RWPE2 (cell line): ENCODE measurements at regions not wholly inside any gene's neighbourhood (a gene's known extent, or its start where the extent isn't known, plus 50 kb on each side); places are given as distances from the start of the nearest gene placed in this dataset.

Experiments used
- ATAC-seq: fragments of 200-7000 bp; cut with Tn5 transposase; 3 replicates; pipeline ENCODE4 v1.9.1; 2021; ENCODE audit warnings: low read depth
- DNase-seq: peaks from one replicate; pipeline ENCODE4 v3.0.0-alpha.2; 2020; ENCODE audit warnings: low spot score
- H3K27ac ChIP-seq: fragments of 450-650 bp; 2 replicates; pipeline ENCODE4 v1.5.1; 2017; ENCODE audit warnings: mild to moderate bottlenecking; ENCODE audit not compliant: poor library complexity, severe bottlenecking
- H3K27me3 ChIP-seq: fragments of 250-450 bp; sonication (Bioruptor Pico); 2 replicates; pipeline ENCODE4 v1.5.1; 2021; ENCODE audit warnings: mild to moderate bottlenecking, moderate library complexity; ENCODE audit not compliant: insufficient read depth, poor library complexity, severe bottlenecking
- H3K36me3 ChIP-seq: fragments of 250-450 bp; sonication (Bioruptor Pico); 2 replicates; pipeline ENCODE4 v1.5.1; 2020; ENCODE audit warnings: low read depth, mild to moderate bottlenecking, moderate library complexity
- H3K4me1 ChIP-seq: fragments of 250-450 bp; sonication (Bioruptor Pico); 2 replicates; pipeline ENCODE4 v1.5.1; 2021; ENCODE audit warnings: mild to moderate bottlenecking, moderate library complexity; ENCODE audit not compliant: insufficient read depth, poor library complexity, severe bottlenecking
- H3K4me3 ChIP-seq: fragments of 250-450 bp; sonication (Bioruptor Pico); 2 replicates; pipeline ENCODE4 v1.5.1; 2021; ENCODE audit warnings: mild to moderate bottlenecking, moderate library complexity; ENCODE audit not compliant: severe bottlenecking
- H3K9me3 ChIP-seq: fragments of 250-450 bp; sonication (Bioruptor Pico); 2 replicates; pipeline ENCODE4 v1.5.1; 2021; ENCODE audit warnings: mild to moderate bottlenecking, moderate library complexity; ENCODE audit not compliant: severe bottlenecking
- CTCF ChIP-seq: fragments of 450-650 bp; IDR thresholded peaks from one replicate; pipeline ENCODE4 v1.5.1; 2017; ENCODE audit warnings: mild to moderate bottlenecking, moderate library complexity; ENCODE audit not compliant: poor library complexity, severe bottlenecking

- no peaks in the 10 kb centered on the region for H3K36me3 ChIP-seq
- no peak for TF ChIP-seq CTCF
- no peak overlapping the region for H3K4me3 ChIP-seq
- H3K9me3 ChIP-seq = no peaks in the 10 kb centered on the region
- ATAC-seq = no peak; the same call in 2 of the 3 replicates
- no peak for DNase-seq
- H3K27ac ChIP-seq = no peak overlapping the region
- peaks cover 13% of the 10 kb centered on the region for H3K27me3 ChIP-seq
- no peaks in the 10 kb centered on the region for H3K4me1 ChIP-seq
Observed at GRCh38 chr7:153886506-153887441, 165.4 kb upstream of the DPP6 start.

GRCh38 chr7:153887749-153888569 is 164.2 kb upstream of the DPP6 start:
- no peak for TF ChIP-seq CTCF
- ATAC-seq (no peak), DNase-seq (no peak)
- Histone ChIP-seq H3K9me3 (no peaks in the 10 kb centered on the region), H3K27ac (no peak overlapping the region), H3K27me3 (peaks cover 13% of the 10 kb centered on the region), H3K4me1 (no peaks in the 10 kb centered on the region), H3K4me3 (no peak overlapping the region), H3K36me3 (no peaks in the 10 kb centered on the region)

- DNase-seq = no peak
- no peaks in the 10 kb centered on the region for H3K4me1 ChIP-seq
- H3K36me3 ChIP-seq = no peaks in the 10 kb centered on the region
- peaks cover 3% of the 10 kb centered on the region for H3K27me3 ChIP-seq
- no peak for TF ChIP-seq CTCF
- no peaks in the 10 kb centered on the region for H3K9me3 ChIP-seq
- ATAC-seq = no peak
- no peak overlapping the region for H3K27ac ChIP-seq
- H3K4me3 ChIP-seq = no peak overlapping the region
Observed at GRCh38 chr7:153891990-153892389, 160.2 kb upstream of the DPP6 start.

- no peaks in the 10 kb centered on the region for H3K4me1 ChIP-seq
- TF ChIP-seq CTCF = no peak
- no peak overlapping the region for H3K4me3 ChIP-seq
- ATAC-seq = no peak
- H3K27ac ChIP-seq = no peak overlapping the region
- no peaks in the 10 kb centered on the region for H3K27me3 ChIP-seq
- no peaks in the 10 kb centered on the region for H3K36me3 ChIP-seq
- no peak for DNase-seq
- peaks cover 1% of the 10 kb centered on the region for H3K9me3 ChIP-seq
Observed at GRCh38 chr7:153902862-153903261, 149.3 kb upstream of the DPP6 start.
